RWPE2 (cell line): ENCODE measurements at regions not wholly inside any gene's neighbourhood (a gene's known extent, or its start where the extent isn't known, plus 50 kb on each side); places are given as distances from the start of the nearest gene placed in this dataset.

Source experiments
- ATAC-seq: fragments of 200-7000 bp; cut with Tn5 transposase; 3 replicates; pipeline ENCODE4 v1.9.1; 2021; ENCODE audit warnings: low read depth
- DNase-seq: peaks from one replicate; pipeline ENCODE4 v3.0.0-alpha.2; 2020; ENCODE audit warnings: low spot score
- H3K27ac ChIP-seq: fragments of 450-650 bp; 2 replicates; pipeline ENCODE4 v1.5.1; 2017; ENCODE audit warnings: mild to moderate bottlenecking; ENCODE audit not compliant: poor library complexity, severe bottlenecking
- H3K27me3 ChIP-seq: fragments of 250-450 bp; sonication (Bioruptor Pico); 2 replicates; pipeline ENCODE4 v1.5.1; 2021; ENCODE audit warnings: mild to moderate bottlenecking, moderate library complexity; ENCODE audit not compliant: insufficient read depth, poor library complexity, severe bottlenecking
- H3K36me3 ChIP-seq: fragments of 250-450 bp; sonication (Bioruptor Pico); 2 replicates; pipeline ENCODE4 v1.5.1; 2020; ENCODE audit warnings: low read depth, mild to moderate bottlenecking, moderate library complexity
- H3K4me1 ChIP-seq: fragments of 250-450 bp; sonication (Bioruptor Pico); 2 replicates; pipeline ENCODE4 v1.5.1; 2021; ENCODE audit warnings: mild to moderate bottlenecking, moderate library complexity; ENCODE audit not compliant: insufficient read depth, poor library complexity, severe bottlenecking
- H3K4me3 ChIP-seq: fragments of 250-450 bp; sonication (Bioruptor Pico); 2 replicates; pipeline ENCODE4 v1.5.1; 2021; ENCODE audit warnings: mild to moderate bottlenecking, moderate library complexity; ENCODE audit not compliant: severe bottlenecking
- H3K9me3 ChIP-seq: fragments of 250-450 bp; sonication (Bioruptor Pico); 2 replicates; pipeline ENCODE4 v1.5.1; 2021; ENCODE audit warnings: mild to moderate bottlenecking, moderate library complexity; ENCODE audit not compliant: severe bottlenecking
- TF ChIP-seq, protein P1 (sequence below): fragments of 450-650 bp; IDR thresholded peaks from one replicate; pipeline ENCODE4 v1.5.1; 2017; ENCODE audit warnings: mild to moderate bottlenecking, moderate library complexity; ENCODE audit not compliant: poor library complexity, severe bottlenecking

DNA sequence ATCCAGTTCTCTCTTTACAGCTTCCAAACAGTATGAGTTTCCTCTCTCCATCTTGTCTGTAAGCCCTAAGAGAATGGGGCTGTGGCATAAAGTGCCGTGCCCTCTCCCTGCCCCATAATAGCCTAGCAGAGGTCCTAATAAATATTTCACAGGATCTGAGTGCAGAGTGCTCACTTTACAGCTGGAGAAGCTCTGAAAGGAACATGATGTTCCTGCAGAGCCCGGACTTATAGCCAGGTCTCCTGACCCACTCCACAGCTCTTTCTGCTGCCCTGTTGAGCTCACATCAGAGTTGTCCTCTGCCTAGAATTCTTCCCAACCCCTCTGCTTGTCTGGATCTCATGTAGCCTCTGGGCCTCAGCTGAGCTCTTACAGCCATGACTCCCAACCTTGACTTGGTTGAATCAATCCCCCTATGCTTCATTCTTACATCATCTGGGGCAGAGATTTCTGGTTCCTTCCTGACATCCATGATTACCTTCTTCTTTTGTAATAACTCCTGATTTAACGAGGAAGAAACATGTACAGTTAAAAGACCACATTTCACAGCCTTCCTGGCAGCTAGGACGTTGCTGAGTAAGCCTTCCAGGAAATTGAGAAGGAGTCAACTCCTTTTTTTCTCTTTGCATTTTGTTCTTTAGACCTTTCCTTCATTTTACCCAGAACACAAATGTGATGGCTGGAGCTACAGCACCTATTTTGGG lies 135.3 kb downstream of the RPLP1 start:
- no peaks in the 10 kb centered on the region for H3K9me3 ChIP-seq
- H3K36me3 ChIP-seq, result no peaks in the 10 kb centered on the region
- H3K4me3 ChIP-seq, result no peak overlapping the region
- H3K27me3 ChIP-seq, result no peaks in the 10 kb centered on the region
- peaks cover 15% of the 10 kb centered on the region for H3K4me1 ChIP-seq
- ATAC-seq (no peak), DNase-seq (no peak)
- H3K27ac ChIP-seq, result no peak overlapping the region
- TF ChIP-seq, protein P1, sequence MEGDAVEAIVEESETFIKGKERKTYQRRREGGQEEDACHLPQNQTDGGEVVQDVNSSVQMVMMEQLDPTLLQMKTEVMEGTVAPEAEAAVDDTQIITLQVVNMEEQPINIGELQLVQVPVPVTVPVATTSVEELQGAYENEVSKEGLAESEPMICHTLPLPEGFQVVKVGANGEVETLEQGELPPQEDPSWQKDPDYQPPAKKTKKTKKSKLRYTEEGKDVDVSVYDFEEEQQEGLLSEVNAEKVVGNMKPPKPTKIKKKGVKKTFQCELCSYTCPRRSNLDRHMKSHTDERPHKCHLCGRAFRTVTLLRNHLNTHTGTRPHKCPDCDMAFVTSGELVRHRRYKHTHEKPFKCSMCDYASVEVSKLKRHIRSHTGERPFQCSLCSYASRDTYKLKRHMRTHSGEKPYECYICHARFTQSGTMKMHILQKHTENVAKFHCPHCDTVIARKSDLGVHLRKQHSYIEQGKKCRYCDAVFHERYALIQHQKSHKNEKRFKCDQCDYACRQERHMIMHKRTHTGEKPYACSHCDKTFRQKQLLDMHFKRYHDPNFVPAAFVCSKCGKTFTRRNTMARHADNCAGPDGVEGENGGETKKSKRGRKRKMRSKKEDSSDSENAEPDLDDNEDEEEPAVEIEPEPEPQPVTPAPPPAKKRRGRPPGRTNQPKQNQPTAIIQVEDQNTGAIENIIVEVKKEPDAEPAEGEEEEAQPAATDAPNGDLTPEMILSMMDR, result no peak

DNA sequence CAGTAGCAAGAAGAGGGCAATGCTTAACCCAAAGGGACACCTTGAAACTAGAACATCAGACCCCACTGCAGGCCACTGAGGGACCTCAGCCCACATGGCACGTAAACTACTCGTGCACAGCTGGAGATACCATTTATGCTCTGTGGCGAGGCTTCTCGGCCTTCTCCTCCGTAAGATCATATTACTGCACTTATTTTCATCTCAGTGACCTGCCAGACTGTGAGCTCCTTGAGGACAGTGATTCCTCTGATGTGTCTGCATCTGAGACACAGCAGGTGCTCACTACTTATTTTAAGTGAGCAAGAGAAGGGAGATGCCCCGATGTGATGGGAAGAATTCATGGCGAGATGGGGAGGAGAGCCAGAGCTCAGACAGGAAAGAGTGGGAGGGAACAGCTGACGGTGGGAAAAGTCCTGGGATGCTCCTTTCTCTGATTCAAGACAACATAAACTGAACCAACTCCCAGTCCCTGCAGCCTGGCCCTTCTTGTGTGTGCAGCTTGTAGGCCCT lies 137.6 kb downstream of the RPLP1 start:
- H3K4me1 ChIP-seq, result peaks cover 35% of the 10 kb centered on the region
- no peak for DNase-seq
- ATAC-seq, result no peak
- no peaks in the 10 kb centered on the region for H3K27me3 ChIP-seq
- H3K4me3 ChIP-seq, result no peak overlapping the region
- TF ChIP-seq, protein P1, result no peak
- no peaks in the 10 kb centered on the region for H3K9me3 ChIP-seq
- H3K27ac ChIP-seq, result no peak overlapping the region
- H3K36me3 ChIP-seq, result no peaks in the 10 kb centered on the region

DNA sequence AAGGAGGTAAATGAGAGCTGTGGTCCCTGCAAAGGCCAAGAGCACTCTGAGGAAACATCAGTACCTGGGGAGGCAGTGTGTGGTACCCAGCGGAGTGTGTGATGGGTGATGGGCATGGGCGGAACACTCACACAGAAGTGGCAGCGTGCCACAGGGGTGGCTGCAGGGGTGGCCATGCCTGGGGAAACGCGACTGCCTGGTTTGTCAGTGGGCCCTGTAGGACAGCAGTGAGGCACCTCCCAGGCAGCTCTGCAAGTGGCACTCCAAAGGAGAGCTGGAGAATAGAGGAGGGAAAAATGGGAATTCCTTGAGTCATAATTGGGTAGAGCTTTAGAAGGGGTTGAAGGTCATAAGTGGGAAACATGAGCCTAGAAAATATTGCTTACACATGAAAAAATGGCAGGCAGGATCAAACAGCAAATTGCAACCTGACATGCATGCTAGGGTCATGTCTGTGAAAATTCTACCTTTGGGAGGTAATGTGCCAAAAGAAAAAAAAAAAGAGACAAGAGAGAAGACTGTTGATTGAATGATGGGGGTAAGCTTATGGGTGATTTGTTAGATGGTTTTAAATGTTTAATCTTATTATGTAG lies 138.4 kb downstream of the RPLP1 start:
- peaks cover 38% of the 10 kb centered on the region for H3K4me1 ChIP-seq
- DNase-seq, result no peak
- H3K27me3 ChIP-seq, result no peaks in the 10 kb centered on the region

DNA sequence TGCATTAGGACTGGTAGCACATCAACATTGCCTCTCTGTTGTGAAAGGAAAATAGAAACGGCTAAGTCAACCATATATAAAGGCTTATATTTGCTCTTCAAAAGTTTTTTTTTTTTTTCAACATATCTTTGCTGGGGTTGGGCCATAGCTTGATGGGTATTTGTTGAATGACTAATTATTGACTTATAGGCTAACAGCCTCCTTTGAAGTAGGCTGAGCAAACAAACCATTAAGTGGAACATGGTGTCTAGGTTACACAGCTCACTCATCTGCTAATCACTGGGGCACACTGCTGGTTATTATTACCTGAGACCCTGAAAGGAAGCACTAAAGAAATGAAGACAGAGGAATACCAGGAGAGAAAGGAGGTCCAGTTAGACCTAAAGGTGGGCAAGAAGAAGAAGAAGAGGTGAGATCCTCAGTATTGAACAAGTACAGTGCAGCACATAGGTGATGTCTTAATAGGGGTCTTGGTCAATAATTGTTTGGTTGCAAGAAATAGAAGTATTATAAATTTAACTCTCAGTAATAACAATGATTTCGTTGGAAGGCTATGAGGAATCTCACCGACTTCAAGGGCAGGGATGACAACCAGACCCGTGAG lies 139.4 kb downstream of the RPLP1 start:
- Histone ChIP-seq H3K9me3 (no peaks in the 10 kb centered on the region), H3K27me3 (no peaks in the 10 kb centered on the region), H3K4me1 (peaks cover 38% of the 10 kb centered on the region), H3K36me3 (no peaks in the 10 kb centered on the region), H3K27ac (peak overlapping the region; percentile 3), H3K4me3 (no peak overlapping the region)
- ATAC-seq (peak; percentile 66), DNase-seq (no peak)
- TF ChIP-seq, protein P1, result no peak

More for the DNA sequence above, 138.4 kb downstream of the RPLP1 start:
- H3K27ac ChIP-seq, result no peak overlapping the region
- no peak for ATAC-seq
- no peaks in the 10 kb centered on the region for H3K36me3 ChIP-seq
- no peak overlapping the region for H3K4me3 ChIP-seq
- H3K9me3 ChIP-seq, result no peaks in the 10 kb centered on the region
- TF ChIP-seq, protein P1, result no peak
